Amniotic epithelial cell (primary cell): ENCODE measurements at regions not wholly inside any gene's neighbourhood (a gene's known extent, or its start where the extent isn't known, plus 50 kb on each side); places are given as distances from the start of the nearest gene placed in this dataset.

ENCODE experiments used
- DNase-seq: peaks from one replicate; pipeline ENCODE4 v3.0.0-alpha.2; 2010; ENCODE audit warnings: low read depth

DNA sequence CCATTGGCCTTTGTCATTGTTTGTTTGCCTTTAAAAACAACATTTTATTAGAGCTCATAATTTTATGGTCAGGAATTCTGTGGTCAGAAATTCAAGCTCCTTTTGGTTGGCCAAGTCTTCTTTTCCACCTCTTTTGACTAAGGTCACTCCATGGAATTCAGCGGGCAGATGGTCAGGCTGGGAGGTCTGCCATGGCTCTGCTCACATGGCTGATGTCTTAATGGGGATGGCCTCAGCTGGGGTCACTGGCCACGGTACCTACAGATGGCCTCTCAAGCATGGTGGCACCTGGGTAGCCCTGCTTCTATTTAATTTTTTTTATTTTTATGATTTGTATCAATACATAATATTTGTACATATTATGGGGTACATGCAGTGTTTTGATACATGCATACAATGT, 360.8 kb upstream of the MCTP2 start:
- DNase-seq, result no peak

- no peak for DNase-seq
Measured at GRCh38 chr15:93866948-93867347, 364.4 kb upstream of the MCTP2 start.

- DNase-seq, result no peak
Measured at GRCh38 chr15:93866476-93866875, 364.9 kb upstream of the MCTP2 start.

GRCh38 chr15:93865586-93865985, 365.8 kb upstream of the MCTP2 start:
- DNase-seq, result no peak

GRCh38 chr15:93862791-93863190, 368.6 kb upstream of the MCTP2 start:
- no peak for DNase-seq

- no peak for DNase-seq
Measured at GRCh38 chr15:93861956-93862741, 369.2 kb upstream of the MCTP2 start.

GRCh38 chr15:93861413-93861812, 369.9 kb upstream of the MCTP2 start:
- peak; percentile 15 for DNase-seq

DNA sequence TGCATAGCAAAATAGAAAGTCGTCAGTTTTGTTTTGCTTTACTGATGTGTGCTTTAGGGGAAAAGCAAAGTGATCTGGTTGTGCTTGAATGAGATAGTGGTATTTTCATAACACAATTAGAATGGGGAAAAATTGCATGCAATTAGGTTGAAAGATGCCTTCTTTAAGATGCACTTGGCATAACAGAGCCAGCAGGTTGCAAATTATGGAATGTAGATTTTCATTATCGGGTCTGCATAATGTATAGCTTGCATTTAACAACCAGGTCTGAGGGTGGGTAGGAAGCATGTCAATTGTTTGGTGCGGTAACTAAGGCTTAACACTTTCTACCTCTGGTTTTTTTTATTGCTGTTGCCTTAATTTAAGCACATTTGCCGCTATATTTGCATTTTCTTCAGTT, 370.7 kb upstream of the MCTP2 start:
- DNase-seq, result no peak

DNA sequence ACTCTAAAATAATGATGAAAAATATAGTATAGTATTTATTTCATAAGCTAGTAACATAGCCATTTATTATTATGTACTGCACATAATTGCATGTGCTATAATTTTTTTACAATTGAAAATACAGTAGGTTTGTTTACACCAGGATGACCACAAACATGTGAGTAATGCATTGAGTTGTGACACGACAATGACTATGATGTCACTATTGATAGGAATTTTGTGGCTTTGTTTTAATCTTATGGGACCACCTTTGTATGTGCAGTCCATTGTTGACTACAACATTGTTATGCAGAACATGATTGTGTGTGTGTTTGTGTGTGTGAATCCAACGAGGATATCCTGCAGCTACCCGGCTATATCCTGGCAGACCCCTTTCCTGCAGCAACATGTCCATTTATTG, 372.2 kb upstream of the MCTP2 start:
- DNase-seq, result no peak

DNA sequence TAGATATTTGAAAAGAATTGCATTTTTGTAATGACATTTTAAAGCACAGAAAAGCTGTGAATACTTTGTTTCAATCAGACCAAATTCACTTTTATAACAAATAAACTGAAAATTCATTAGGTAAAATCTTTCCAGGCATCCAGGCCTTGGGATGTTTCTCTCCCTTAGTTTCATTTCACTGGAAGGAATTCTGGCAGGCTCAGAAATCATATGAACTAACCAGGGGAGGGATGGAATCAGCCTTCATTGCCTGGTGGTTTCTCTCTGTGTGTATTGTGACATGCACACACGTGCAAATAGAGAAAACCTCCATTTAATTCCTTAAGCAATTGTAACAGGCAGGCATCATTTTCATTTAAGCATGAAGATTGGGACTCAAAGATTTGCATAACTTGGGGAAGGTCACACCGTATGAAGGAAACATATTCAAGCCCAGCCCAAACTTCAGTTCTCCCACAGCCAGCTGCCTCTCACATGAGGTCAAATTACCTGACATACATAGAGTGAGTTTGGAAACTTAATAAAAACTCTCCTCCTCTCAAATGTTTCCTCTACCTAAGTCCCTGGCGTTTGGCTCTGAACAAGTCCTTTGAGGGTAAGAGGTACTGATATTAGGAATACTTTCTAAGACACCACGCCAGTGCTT, 376.1 kb upstream of the MCTP2 start:
- no peak for DNase-seq

DNA sequence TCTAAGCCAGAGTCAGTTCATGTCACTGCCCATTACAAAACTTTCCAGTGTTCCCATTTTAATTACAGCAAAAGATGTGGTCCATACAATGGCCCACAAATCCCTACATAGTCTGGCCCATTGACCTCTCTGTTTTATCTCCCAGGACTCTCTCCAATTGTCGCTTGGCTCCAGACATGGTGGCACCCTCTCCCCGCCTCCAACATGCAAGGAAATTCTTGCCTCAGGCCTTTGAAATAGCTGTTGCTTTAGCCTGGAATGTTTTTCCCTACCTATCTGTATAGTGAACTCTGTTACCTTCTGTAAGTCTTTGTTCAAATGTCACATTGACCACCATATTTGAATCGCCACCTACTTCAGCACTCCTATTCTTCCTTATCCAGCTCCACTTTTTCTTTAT, 377.3 kb upstream of the MCTP2 start:
- DNase-seq, result no peak

DNA sequence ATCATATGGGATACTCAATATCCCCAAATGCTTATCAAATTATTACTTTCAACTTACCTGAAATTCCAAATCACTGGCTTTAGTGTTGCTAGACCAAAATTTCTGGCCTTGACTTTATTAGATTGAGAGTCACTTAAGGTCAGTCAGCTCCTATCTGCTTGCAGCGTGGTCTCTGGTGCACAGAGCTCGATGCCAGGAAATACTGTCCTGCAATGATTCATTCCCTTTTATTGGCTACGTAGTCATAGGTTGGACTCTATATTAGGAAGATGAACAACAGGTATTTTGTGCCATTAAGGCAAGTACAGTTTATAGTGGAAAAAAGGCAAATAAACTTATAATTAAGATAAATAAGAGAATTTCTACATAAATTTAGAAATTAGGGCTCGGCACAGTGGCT, 378.6 kb upstream of the MCTP2 start:
- DNase-seq, result no peak

GRCh38 chr15:93848490-93848889, 382.9 kb upstream of the MCTP2 start:
- no peak for DNase-seq

DNA sequence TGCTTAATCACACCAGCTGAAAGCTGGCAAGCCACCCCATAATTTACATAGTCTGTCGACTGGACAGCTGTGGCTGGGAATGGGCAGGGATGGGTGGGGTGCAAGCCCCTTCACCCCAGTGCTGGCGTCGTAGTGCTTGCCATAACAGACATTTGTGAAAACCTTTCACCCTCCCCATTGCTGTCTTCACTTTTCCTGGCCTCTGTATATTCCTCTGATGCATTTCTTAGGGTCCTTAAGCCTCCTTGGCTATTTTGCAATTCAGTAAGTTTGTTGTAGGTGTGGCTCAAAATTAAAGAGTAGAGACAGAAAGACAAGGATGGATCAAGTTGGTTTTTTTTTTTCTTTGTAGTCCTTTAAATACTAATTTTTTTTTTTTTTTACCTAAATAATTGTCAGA, 383.3 kb upstream of the MCTP2 start:
- DNase-seq, result no peak

DNA sequence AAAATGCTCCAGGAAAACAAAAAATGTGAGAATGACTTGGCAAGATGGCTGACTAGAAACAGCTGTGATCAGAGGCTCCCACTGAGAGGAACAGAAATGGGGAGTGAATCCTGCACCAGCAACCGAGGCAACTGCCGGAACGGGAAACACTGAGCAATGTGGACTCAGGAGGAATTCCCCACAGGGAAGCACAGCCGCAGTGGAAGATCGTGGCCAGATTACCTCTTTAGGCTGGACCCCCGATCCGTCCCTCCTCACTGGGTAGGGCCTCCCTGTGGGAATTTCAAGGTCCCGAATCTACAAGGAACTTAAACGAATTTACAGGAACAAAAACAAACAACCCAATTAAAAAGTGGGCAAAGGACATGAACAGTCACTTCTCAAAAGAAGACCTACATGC, 385.2 kb upstream of the MCTP2 start:
- DNase-seq, result no peak

DNA sequence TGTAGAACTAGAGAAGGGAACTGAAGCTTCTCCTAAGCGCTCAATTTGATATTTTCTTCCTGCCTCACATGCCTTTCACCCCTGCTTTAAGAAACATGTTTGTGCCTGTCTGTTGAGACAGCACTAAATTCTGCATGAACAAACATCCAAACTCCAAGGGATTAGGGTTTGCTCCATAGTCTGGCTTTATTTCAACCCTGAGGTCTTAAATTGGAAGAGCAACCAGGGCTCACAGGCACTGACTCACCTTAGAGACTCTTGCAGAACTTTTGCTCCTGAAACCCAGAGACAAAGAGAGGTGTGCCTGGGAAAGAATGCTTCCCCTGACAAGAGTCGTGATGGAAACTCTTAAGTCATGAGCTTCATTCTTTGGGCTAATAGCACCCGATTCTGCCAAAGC, 393.9 kb upstream of the MCTP2 start:
- DNase-seq, result no peak

GRCh38 chr15:93835344-93835743, 396.0 kb upstream of the MCTP2 start:
- DNase-seq, result no peak

- no peak for DNase-seq
Measured at GRCh38 chr15:93831641-93832040, 399.7 kb upstream of the MCTP2 start.

GRCh38 chr15:93830221-93831080, 400.9 kb upstream of the MCTP2 start:
- no peak for DNase-seq

DNA sequence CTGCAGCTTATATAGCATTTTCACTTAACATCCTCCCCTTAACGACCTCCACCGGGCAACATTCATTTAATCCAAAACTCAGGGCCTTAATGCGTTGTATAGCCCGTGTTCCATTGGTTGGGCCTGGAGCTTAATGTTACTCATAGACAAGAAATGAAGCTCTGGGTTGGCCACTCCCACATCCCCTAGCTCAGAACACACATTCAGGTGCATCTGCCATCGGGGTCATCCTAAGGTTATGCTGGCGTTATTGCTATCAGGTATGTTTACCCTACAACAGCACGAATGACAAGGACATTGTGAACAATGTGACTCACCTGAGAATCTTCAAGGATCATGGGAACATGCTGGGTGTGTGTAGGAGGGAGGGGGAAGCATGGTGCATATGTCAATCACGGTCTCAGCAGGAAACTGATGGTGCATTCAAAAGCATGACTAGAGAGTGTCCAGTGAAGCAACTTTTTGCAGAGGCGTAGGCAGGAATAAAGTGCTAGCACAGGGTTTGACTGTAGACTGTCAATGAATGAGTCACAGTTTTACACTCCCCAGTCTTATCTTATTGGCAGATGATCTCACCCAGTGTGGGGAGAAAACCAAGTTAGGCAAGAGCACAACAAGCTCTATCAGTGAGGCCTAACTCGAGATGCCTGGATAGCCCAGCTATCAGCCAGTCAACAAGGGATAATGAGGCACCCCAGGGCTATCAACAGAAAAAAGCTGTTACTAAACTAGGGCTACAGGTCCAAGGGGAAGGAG, 402.1 kb upstream of the MCTP2 start:
- DNase-seq, result peak; percentile 71

DNA sequence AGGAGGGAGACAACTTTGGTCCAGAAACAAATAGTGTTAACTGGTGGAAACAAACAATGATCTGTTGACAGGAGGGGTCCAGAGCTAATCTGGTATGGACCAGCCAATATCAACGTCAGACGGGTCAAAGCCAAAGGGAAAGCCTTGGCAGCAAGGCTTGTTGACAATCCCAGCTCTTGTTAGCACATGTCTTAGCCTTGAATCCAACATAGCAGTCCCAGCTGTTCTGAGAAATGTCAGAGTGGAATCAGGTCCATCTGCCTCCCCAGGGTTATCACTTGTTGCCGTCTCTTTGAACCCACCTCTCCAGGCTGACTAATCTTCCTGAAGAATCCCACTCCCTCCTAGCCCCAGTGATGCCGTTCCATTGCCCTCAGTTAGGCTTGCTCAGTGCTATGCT, 404.6 kb upstream of the MCTP2 start:
- no peak for DNase-seq

DNA sequence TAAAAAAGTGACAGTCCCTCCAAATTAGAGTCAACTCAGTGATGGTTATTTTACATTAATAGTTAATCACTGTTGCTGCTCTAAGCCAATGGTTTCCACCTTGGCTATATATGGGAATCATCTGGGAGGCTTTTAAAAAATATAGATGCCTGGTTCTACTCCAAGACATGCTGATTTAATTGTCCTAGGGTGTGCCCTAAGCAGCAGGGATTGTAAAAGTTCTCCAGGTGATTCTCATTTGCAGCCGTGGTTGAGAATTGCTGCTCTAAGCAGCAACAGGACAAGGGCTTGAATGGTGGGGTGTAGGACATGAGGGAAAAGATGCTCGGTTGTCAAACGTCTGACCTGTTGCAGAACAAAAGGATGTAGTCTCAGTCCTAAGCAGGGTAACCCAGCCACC, 405.1 kb upstream of the MCTP2 start:
- no peak for DNase-seq
